Smooth muscle cell (in vitro differentiated cells): ENCODE measurements at regions not wholly inside any gene's neighbourhood (a gene's known extent, or its start where the extent isn't known, plus 50 kb on each side); places are given as distances from the start of the nearest gene placed in this dataset.

Source experiments
- DNase-seq: peaks from one replicate; lab custom pipeline; 2025; ENCODE audit not compliant: unreplicated experiment; lab: John Stamatoyannopoulos, UW
- H2AFZ ChIP-seq: fragments of 200-600 bp; sonication (generic); 2 replicates; pipeline ENCODE4 v1.6.0; 2016; ENCODE audit warnings: antibody characterized with exemption, low read depth, mild to moderate bottlenecking
- H3F3A ChIP-seq: fragments of 200-600 bp; sonication (generic); 2 replicates; pipeline ENCODE4 v1.6.0; 2017; ENCODE audit warnings: antibody characterized with exemption, low read depth
- H3K27ac ChIP-seq: fragments of 200-600 bp; sonication (generic); 2 replicates; pipeline ENCODE4 v1.5.1; 2016; ENCODE audit warnings: low read depth, mild to moderate bottlenecking
- H3K27me3 ChIP-seq: fragments of 200-600 bp; sonication (generic); 2 replicates; pipeline ENCODE4 v1.6.1; 2016; ENCODE audit warnings: low read depth, mild to moderate bottlenecking
- H3K36me3 ChIP-seq: fragments of 200-600 bp; sonication (generic); 2 replicates; pipeline ENCODE4 v1.5.1; 2016; ENCODE audit warnings: low read depth
- H3K4me1 ChIP-seq: fragments of 200-600 bp; sonication (generic); 2 replicates; pipeline ENCODE4 v1.5.1; 2016; ENCODE audit warnings: low read depth
- H3K4me2 ChIP-seq: fragments of 200-600 bp; sonication (generic); 2 replicates; pipeline ENCODE4 v1.6.0; 2016; ENCODE audit warnings: mild to moderate bottlenecking
- H3K4me3 ChIP-seq: fragments of 200-600 bp; sonication (generic); 2 replicates; pipeline ENCODE4 v1.5.1; 2016; ENCODE audit warnings: mild to moderate bottlenecking
- H3K79me2 ChIP-seq: fragments of 200-600 bp; sonication (generic); 2 replicates; pipeline ENCODE4 v1.6.0; 2016; ENCODE audit warnings: low read depth, mild to moderate bottlenecking
- H3K9ac ChIP-seq: fragments of 200-600 bp; sonication (generic); 2 replicates; pipeline ENCODE4 v1.6.0; 2016; ENCODE audit warnings: low read depth
- H3K9me3 ChIP-seq: fragments of 200-600 bp; sonication (generic); replicated peaks from 2 replicates; pipeline ENCODE4 v1.5.1; 2016; ENCODE audit warnings: low read depth
- H4K20me1 ChIP-seq: fragments of 200-600 bp; sonication (generic); 2 replicates; pipeline ENCODE4 v1.6.0; 2016; ENCODE audit warnings: low read depth
- WGBS: methylation state at CpG from one replicate; pipeline ENCODE4 v1.1.7; 2016; ENCODE audit warnings: low lambda C conversion rate; 5-methylcytosine and 5-hydroxymethylcytosine counted together
- TF ChIP-seq, protein P1 (sequence below): fragments of 200-600 bp; sonication (generic); IDR thresholded peaks from 2 replicates; pipeline ENCODE4 v1.5.1; 2017; ENCODE audit warnings: borderline replicate concordance, mild to moderate bottlenecking, antibody characterized with exemption; ENCODE audit not compliant: insufficient read depth, poor library complexity, severe bottlenecking

DNA sequence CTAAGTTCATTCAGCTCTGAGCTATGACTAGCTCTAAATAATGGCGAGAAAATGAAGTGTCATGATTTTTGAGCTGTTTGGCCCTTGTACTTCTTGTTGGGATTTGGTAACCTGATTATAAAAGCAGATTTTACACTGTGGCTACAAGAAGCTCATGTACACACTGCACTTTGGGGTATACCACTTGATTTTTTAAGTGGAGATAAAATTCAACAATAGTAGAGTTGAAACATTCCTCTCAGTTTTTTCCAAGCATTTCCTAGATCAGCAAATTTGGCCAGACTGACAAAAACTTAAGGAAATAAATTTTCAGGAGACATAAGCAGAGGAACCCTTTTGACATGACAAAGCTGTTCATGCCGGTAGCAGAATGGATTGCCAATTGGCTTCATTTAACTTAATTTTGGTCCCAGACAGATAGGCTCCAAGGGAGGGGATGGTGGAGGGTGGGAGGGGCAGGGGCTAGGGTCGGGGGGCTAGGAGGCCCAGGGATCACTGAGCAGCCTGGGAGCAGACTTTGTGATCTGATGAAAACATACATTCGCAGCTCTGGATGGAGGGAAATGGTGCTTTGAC is 575.9 kb downstream of the METTL15 start:
- Histone ChIP-seq H4K20me1 (no peaks in the 10 kb centered on the region), H3K36me3 (no peaks in the 10 kb centered on the region), H3F3A (no peaks in the 10 kb centered on the region), H3K4me1 (no peaks in the 10 kb centered on the region), H3K9ac (no peak overlapping the region), H3K27me3 (no peaks in the 10 kb centered on the region), H3K9me3 (no peaks in the 10 kb centered on the region), H3K27ac (no peak overlapping the region), H2AFZ (no peak overlapping the region), H3K79me2 (no peaks in the 10 kb centered on the region), H3K4me2 (no peak overlapping the region), H3K4me3 (no peak overlapping the region)
- no peak for DNase-seq
- 87% methylated on average over 4 of the region's 4 CpGs for WGBS
- TF ChIP-seq, protein P1, sequence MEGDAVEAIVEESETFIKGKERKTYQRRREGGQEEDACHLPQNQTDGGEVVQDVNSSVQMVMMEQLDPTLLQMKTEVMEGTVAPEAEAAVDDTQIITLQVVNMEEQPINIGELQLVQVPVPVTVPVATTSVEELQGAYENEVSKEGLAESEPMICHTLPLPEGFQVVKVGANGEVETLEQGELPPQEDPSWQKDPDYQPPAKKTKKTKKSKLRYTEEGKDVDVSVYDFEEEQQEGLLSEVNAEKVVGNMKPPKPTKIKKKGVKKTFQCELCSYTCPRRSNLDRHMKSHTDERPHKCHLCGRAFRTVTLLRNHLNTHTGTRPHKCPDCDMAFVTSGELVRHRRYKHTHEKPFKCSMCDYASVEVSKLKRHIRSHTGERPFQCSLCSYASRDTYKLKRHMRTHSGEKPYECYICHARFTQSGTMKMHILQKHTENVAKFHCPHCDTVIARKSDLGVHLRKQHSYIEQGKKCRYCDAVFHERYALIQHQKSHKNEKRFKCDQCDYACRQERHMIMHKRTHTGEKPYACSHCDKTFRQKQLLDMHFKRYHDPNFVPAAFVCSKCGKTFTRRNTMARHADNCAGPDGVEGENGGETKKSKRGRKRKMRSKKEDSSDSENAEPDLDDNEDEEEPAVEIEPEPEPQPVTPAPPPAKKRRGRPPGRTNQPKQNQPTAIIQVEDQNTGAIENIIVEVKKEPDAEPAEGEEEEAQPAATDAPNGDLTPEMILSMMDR: no peak

GRCh38 chr11:28679795-28680468 is 571.7 kb downstream of the METTL15 start:
- DNase-seq: no peak
- Histone ChIP-seq H3K27ac (peak overlapping the region; percentile 44), H3K27me3 (no peaks in the 10 kb centered on the region)

DNA sequence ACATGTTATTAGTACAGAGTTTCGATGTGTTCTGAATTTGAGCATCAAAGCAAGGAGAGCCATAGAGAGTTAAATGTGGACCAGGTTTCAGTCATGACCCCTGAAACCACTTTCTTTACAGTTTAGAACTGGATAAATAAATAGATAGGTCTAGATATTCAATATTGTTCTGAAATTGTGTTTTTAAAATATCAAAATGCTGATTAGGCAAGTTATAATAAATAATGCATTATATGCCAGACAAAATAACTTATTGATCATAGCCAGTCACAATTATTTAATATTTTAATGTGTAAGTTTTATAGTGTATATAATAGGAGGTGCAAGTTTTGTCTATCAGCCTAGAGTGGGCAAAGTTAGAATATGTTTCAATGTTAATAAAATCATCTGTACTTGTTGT is 569.5 kb downstream of the METTL15 start:
- WGBS: 92% methylated on average over 1 of the region's 1 CpG
- no peaks in the 10 kb centered on the region for H3K4me1 ChIP-seq
- no peak overlapping the region for H3K4me2 ChIP-seq
- no peak overlapping the region for H3K4me3 ChIP-seq
- no peaks in the 10 kb centered on the region for H3K27me3 ChIP-seq
- TF ChIP-seq, protein P1: no peak
- H2AFZ ChIP-seq: no peak overlapping the region
- H3K79me2 ChIP-seq: no peaks in the 10 kb centered on the region
- no peaks in the 10 kb centered on the region for H3K36me3 ChIP-seq
- H4K20me1 ChIP-seq: no peaks in the 10 kb centered on the region
- H3K27ac ChIP-seq: no peak overlapping the region
- no peak overlapping the region for H3K9ac ChIP-seq
- no peaks in the 10 kb centered on the region for H3K9me3 ChIP-seq
- DNase-seq: no peak
- peaks cover 7% of the 10 kb centered on the region for H3F3A ChIP-seq

More at GRCh38 chr11:28679795-28680468, 571.7 kb downstream of the METTL15 start:
- Histone ChIP-seq H3F3A (peaks cover 7% of the 10 kb centered on the region), H4K20me1 (no peaks in the 10 kb centered on the region), H3K9ac (no peak overlapping the region), H2AFZ (no peak overlapping the region), H3K9me3 (no peaks in the 10 kb centered on the region), H3K4me2 (peak overlapping the region; percentile 31), H3K36me3 (no peaks in the 10 kb centered on the region), H3K4me1 (no peaks in the 10 kb centered on the region), H3K79me2 (no peaks in the 10 kb centered on the region), H3K4me3 (no peak overlapping the region)
- TF ChIP-seq, protein P1: no peak
- 84% methylated on average over 3 of the region's 3 CpGs for WGBS

GRCh38 chr11:28675183-28675582 is 567.0 kb downstream of the METTL15 start:
- no peaks in the 10 kb centered on the region for H3K9me3 ChIP-seq
- no peak overlapping the region for H3K4me3 ChIP-seq
- peak overlapping the region; percentile 3 for H3K27ac ChIP-seq
- H3K36me3 ChIP-seq: no peaks in the 10 kb centered on the region
- no peak for DNase-seq
- TF ChIP-seq, protein P1: no peak
- no peaks in the 10 kb centered on the region for H3K79me2 ChIP-seq
- H4K20me1 ChIP-seq: no peaks in the 10 kb centered on the region
- no peaks in the 10 kb centered on the region for H3K27me3 ChIP-seq
- 74% methylated on average over 2 of the region's 2 CpGs for WGBS
- H3F3A ChIP-seq: peaks cover 7% of the 10 kb centered on the region
- no peaks in the 10 kb centered on the region for H3K4me1 ChIP-seq
- no peak overlapping the region for H2AFZ ChIP-seq
- no peak overlapping the region for H3K9ac ChIP-seq
- no peak overlapping the region for H3K4me2 ChIP-seq
